A673 (cell line): ENCODE measurements at regions not wholly inside any gene's neighbourhood (a gene's known extent, or its start where the extent isn't known, plus 50 kb on each side); places are given as distances from the start of the nearest gene placed in this dataset.
"Not testable (repeated sequence)": the region's sequence is repeated elsewhere in the genome, so short reads cannot be mapped to it uniquely, and the experiment has no call there.

ENCODE experiments used
- BruUV-seq: library from RNA; stranded (reverse); fragments of 400-500 nt; replicated peaks from 2 replicates; lab custom pipeline; 2021; lab: Mats Ljungman, UMichigan
- CTCF ChIA-PET: fragments of 300-600 bp; sonication (Branson Sonifier 250); formaldehyde crosslinking; loops from one replicate; lab custom pipeline; 2022; ENCODE audit warnings: antibody characterized with exemption; lab: Charles Lee
- POLR2A ChIA-PET: fragments of 300-600 bp; sonication (Branson Sonifier 250); formaldehyde crosslinking; loops from one replicate; lab custom pipeline; 2022; ENCODE audit warnings: antibody characterized with exemption; ENCODE audit not compliant: low non-redundant PET; lab: Charles Lee
- DNase-seq: peaks from one replicate; pipeline ENCODE4 v3.0.0-alpha.2; 2015; ENCODE audit warnings: low spot score
- H3K27ac ChIP-seq: fragments of 200-600 bp; sonication (generic); 2 replicates; pipeline ENCODE4 v1.5.1; 2016; ENCODE audit warnings: mixed run types, low read depth, mild to moderate bottlenecking, mixed read lengths, antibody characterized with exemption, low read length; ENCODE audit not compliant: poor library complexity, severe bottlenecking
- H3K27me3 ChIP-seq: fragments of 200-600 bp; sonication (generic); replicated peaks from 2 replicates; pipeline ENCODE4 v1.6.1; 2017; ENCODE audit warnings: mixed run types, low read depth, mild to moderate bottlenecking, mixed read lengths, antibody characterized with exemption, low read length; ENCODE audit not compliant: insufficient read depth, poor library complexity
- H3K36me3 ChIP-seq: fragments of 200-600 bp; sonication (generic); 2 replicates; pipeline ENCODE4 v1.6.1; 2016; ENCODE audit warnings: mixed run types, mild to moderate bottlenecking, mixed read lengths, antibody characterized with exemption, low read length; ENCODE audit not compliant: insufficient read depth, poor library complexity, severe bottlenecking
- H3K4me1 ChIP-seq: fragments of 200-600 bp; sonication (generic); 2 replicates; pipeline ENCODE4 v1.6.1; 2017; ENCODE audit warnings: mixed run types, mild to moderate bottlenecking, mixed read lengths, antibody characterized with exemption, low read length; ENCODE audit not compliant: insufficient read depth, poor library complexity, severe bottlenecking
- H3K4me3 ChIP-seq: fragments of 200-600 bp; sonication (generic); 2 replicates; pipeline ENCODE4 v1.5.1; 2016; ENCODE audit warnings: low read depth, mixed run types, mild to moderate bottlenecking, mixed read lengths, low read length; ENCODE audit not compliant: poor library complexity, severe bottlenecking
- H3K9me3 ChIP-seq: fragments of 200-600 bp; sonication (generic); 2 replicates; pipeline ENCODE4 v1.6.1; 2016; ENCODE audit warnings: mixed run types, low read depth, mild to moderate bottlenecking, mixed read lengths, antibody characterized with exemption, low read length; ENCODE audit not compliant: poor library complexity, severe bottlenecking
- CTCF ChIP-seq: fragments of 300-800, 200-600 bp; sonication (generic); conservative IDR thresholded peaks from 2 replicates; pipeline ENCODE4 v1.5.1; 2017; ENCODE audit warnings: low read depth, mild to moderate bottlenecking, antibody characterized with exemption, low read length, moderate library complexity, mixed read lengths
- EZH2 ChIP-seq: fragments of 200-600 bp; sonication (generic); IDR thresholded peaks from 2 replicates; pipeline ENCODE4 v1.6.1; 2017; ENCODE audit warnings: borderline replicate concordance, low read depth, mild to moderate bottlenecking, mixed read lengths, antibody characterized with exemption, low read length; ENCODE audit not compliant: poor library complexity, severe bottlenecking
- intact Hi-C: fragments of 100-400 bp; cut with micrococcal nuclease; formaldehyde crosslinking; loops from one replicate; pipeline ENCODE4 v1.10.0; 2022; ENCODE audit not compliant: unreplicated experiment

DNA sequence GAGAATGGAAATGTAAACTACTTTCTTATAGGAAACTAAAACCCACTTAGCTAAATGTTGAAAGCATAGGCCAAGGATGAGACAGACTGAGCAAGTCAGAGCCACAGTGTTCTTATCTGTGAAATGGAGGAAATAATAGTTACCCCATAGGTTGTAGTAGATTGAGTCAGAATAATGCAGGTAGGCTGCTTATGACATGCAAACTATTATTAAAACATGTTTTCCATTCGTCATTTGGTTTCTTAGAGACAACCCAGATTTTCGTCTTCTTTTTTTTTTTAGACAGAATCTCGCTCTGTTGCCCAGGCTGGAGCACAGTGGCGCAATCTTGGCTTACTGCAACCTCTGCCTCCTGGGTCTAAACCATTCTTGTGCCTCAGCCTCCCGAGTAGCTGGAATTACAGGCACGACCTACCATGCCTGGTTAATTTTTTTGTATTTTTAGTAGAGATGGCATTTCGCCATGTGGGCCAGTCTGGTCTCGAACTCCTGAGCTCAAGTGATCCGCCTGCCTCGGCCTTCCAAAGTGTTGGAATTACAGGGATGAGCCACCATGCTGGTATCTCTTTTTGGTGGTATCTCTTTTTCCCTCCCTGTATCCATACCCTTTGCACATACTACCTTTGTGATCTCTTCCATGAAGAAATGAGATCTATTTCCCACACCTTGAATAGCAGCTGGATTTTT, 196.5 kb upstream of the ZNF217 start:
- Histone ChIP-seq H3K9me3 (no peaks in the 10 kb centered on the region), H3K4me3 (no peak overlapping the region), H3K27me3 (no peaks in the 10 kb centered on the region), H3K4me1 (peaks cover 18% of the 10 kb centered on the region), H3K27ac (no peak overlapping the region), H3K36me3 (no peaks in the 10 kb centered on the region)
- BruUV-seq = no TSS peak
- TF ChIP-seq EZH2 (no peak), CTCF (no peak)
- no peak for DNase-seq
- POLR2A ChIA-PET = no interaction called here
- CTCF ChIA-PET = no interaction called here
- intact Hi-C loops = no loop called here

- intact Hi-C loops = no loop called here
- no peaks in the 10 kb centered on the region for H3K36me3 ChIP-seq
- BruUV-seq = no TSS peak
- H3K27ac ChIP-seq = no peak overlapping the region
- POLR2A ChIA-PET = no interaction called here
- H3K4me1 ChIP-seq = peaks cover 18% of the 10 kb centered on the region
- CTCF ChIA-PET = no interaction called here
- H3K27me3 ChIP-seq = no peaks in the 10 kb centered on the region
- TF ChIP-seq EZH2 = no peak
- TF ChIP-seq CTCF = no peak
- H3K9me3 ChIP-seq = no peaks in the 10 kb centered on the region
- H3K4me3 ChIP-seq = no peak overlapping the region
- DNase-seq = no peak
These were observed 194.8 kb upstream of the ZNF217 start for GRCh38 chr20:53788253-53789022.

GRCh38 chr20:53787491-53787931, 193.9 kb upstream of the ZNF217 start:
- CTCF ChIA-PET, H3K27me3 ChIP-seq, DNase-seq, intact Hi-C loops, POLR2A ChIA-PET, BruUV-seq, H3K27ac ChIP-seq, H3K9me3 ChIP-seq, H3K4me3 ChIP-seq, H3K36me3 ChIP-seq: not testable (repeated sequence)
- peaks cover 18% of the 10 kb centered on the region for H3K4me1 ChIP-seq
